C4-2B (cell line): ENCODE measurements at regions not wholly inside any gene's neighbourhood (a gene's known extent, or its start where the extent isn't known, plus 50 kb on each side); places are given as distances from the start of the nearest gene placed in this dataset.

ENCODE experiments used
- CTCF ChIP-seq: fragments of 450-650 bp; conservative IDR thresholded peaks from 2 replicates; pipeline ENCODE4 v1.5.1; 2017; ENCODE audit warnings: mild to moderate bottlenecking
- ZFX ChIP-seq: fragments of 450-650 bp; IDR thresholded peaks from 2 replicates; pipeline ENCODE4 v1.6.1; 2017

- TF ChIP-seq CTCF (no peak), ZFX (no peak)
Observed at GRCh38 chr9:118644066-118644465, 725.2 kb downstream of the BRINP1 start.
